ENCODE measurements at regions not wholly inside any gene's neighbourhood (a gene's known extent, or its start where the extent isn't known, plus 50 kb on each side); places are given as distances from the start of the nearest gene placed in this dataset.
"Not testable (repeated sequence)": the region's sequence is repeated elsewhere in the genome, so short reads cannot be mapped to it uniquely, and the experiment has no call there.

DNA sequence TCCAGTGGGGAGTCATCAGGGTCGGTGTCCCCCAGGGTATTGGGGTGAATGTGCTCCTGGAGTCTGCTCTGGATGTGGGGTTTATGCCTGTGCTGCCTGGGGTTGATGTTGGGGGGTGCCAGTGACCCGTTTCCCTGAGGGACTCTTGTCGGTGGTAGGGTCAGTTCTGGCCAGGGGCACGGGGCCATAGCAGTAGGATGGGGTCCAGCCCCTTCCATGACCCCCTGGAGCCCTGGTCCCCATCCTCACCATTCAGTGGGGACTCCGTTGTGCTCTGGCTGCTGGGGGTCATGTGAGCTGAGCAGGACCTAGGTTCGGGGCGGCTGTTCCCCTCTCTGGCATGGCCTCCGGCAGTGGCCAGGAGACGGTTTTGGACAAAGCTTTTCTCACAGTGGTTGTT is 530.8 kb downstream of the GOLGA6L6 start:
- intact Hi-C loops (cut with micrococcal nuclease) = not testable (repeated sequence)

DNA sequence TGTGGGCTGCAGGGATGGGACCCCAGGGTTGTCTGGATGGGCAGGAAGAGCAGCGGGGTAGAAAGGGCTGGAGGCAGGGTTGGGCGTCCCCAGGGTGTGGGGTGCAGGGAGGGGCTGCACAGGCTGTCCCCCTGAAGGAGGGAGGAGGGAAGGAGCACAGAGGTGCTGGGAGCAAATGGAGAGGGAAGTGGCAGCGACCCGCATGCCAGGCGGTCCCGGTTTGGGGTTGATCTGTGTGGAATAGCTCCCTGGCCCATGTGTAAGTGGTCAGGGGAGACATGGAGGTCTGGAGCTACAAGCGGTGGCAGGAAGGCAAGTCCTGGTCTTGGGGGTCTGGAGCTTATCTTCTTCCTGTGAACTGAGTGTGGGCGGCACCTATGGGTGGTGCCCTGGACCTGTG is 532.0 kb downstream of the GOLGA6L6 start:
- intact Hi-C loops (cut with micrococcal nuclease) = not testable (repeated sequence)

DNA sequence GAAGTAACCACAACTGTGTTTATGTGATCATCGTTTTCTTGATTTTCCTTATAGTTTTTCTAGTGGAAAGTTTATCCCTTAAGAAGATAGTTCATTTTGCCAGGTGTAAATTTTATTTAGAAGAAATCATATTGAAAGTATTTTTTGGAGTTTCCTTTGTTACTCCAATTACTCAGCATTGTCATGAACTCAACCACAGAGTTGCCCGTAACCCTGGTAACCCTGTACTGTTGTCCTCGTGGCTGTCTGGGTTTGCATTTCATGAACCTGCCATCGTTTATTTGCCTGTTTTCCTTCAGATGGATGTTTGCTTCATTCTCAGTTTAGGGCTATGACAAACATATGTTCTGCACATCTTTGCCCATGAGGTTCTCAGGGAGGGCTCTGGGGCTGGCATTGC is 534.3 kb downstream of the GOLGA6L6 start:
- intact Hi-C loops (cut with micrococcal nuclease) = not testable (repeated sequence)

GRCh38 chr15:20003471-20003870 is 538.1 kb downstream of the GOLGA6L6 start:
- intact Hi-C loops (cut with micrococcal nuclease) = not testable (repeated sequence)

DNA sequence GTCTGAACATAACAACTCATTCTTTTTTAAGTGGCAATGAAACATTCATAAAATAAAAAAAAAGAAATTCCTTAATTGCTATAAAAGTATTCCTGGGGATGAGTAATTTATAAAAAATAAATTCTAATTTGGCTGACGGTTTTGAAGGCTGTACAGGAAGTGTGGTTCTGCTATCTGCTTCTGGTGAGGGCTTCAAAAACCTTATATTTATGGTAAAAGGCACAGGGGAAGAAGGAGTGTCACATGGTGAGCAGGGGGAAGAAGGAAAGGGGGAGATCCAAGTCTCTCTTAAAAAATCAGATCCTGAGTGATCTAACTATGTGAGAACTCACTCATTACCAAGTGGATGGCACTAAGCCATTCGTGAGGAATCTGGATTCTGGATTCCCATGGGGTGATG is 539.0 kb downstream of the GOLGA6L6 start:
- intact Hi-C loops (cut with micrococcal nuclease) = not testable (repeated sequence)

DNA sequence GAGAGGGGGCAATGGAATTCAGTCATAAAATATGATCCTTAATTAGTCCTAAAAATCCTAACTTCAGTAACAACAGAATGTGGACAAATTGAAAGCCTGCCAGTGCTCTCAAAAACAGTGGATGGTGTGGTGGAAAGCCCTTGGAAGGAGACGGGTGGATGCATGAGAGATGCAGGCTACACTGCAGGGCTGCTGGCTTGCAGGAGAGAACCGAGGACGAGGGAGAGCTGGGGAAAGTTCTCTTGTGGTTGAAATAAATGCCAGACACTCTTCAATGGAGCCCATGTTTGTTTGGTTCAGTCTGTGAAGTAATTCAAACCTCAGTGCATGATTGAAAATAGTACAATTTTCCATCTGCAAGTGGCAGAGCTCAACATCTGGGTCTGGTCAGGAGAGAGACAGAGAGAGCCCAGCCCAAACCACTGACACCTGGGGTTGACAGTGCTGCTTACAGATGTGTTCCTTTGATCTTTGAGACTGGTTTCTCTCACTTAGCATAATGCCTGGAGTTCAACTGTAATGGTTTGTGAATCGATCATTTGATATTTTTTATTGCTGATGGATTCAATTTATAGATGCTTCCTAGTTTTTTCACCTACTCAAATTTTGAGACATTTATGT is 544.9 kb downstream of the GOLGA6L6 start:
- intact Hi-C loops (cut with micrococcal nuclease) = not testable (repeated sequence)

- intact Hi-C loops (cut with micrococcal nuclease) = not testable (repeated sequence)
Measured at GRCh38 chr15:19995296-19995695, 546.3 kb downstream of the GOLGA6L6 start.

GRCh38 chr15:19992428-19992827 is 549.2 kb downstream of the GOLGA6L6 start:
- intact Hi-C loops (cut with micrococcal nuclease) = no loop called here

- intact Hi-C loops (cut with micrococcal nuclease) = no loop called here
Measured at GRCh38 chr15:19988094-19988660, 553.4 kb downstream of the GOLGA6L6 start.

GRCh38 chr15:19987389-19988048 is 554.1 kb downstream of the GOLGA6L6 start:
- intact Hi-C loops (cut with micrococcal nuclease) = no loop called here

DNA sequence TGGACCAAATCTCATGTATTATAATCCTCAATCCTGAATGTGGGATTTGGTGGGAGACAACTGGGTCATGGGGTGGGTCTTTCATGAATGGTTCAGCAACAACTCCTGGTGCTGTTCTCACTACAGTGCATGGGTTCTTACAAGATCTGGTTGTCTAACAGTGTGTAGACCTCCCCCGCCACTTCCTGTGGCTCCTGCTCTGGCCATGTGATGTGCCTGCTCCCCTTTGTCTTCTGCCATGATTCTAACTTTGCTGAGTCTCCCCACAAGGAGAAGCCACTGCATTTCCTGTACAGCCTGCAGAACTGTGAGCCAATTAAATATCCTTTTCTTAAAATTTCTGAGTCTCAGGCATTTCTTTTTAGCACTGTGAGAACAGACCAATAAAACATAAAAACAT is 557.5 kb downstream of the GOLGA6L6 start:
- intact Hi-C loops (cut with micrococcal nuclease) = loop anchor here (2.0 kb wide), 1 partner anchor 23 kb away; no protein-coding TSS in a partner anchor

DNA sequence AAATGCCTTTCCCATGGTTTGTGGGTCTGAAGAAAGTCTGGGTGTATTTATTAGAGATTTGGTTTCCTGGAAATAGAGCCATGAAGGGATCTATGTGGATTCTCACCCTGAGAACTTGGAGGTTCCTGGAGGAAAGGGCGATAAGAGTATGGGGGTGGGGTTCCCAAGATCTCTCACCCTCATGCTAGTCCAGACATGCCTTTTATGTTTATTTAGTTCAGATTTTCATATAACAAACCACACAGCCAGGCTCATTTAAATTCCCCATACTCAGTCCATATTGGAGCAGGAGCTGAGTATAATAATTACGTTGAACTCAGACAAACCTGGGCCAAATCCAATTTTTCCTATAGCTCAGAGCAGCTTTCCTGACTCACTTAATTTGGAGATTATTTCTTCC is 566.6 kb downstream of the GOLGA6L6 start:
- intact Hi-C loops (cut with micrococcal nuclease) = no loop called here

GRCh38 chr15:19973718-19974117 is 567.9 kb downstream of the GOLGA6L6 start:
- intact Hi-C loops (cut with micrococcal nuclease) = no loop called here

DNA sequence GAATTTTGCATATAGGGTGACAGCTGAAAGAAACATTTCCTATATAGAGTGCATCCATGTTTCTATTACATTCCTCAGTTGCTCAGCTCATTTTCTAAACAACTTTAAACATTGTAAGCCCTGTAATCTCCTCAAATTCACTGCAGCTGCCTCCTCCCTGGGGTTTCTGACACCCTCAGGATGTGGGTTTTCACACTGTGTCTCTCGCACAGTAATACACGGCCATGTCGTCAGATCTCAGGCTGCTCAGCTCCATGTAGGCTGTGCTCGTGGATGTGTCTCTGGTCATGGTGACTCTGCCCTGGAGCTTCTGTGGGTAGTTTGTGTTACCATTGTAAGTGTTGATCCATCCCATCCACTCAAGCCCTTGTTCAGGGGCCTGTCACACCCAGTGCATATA is 569.0 kb downstream of the GOLGA6L6 start:
- intact Hi-C loops (cut with micrococcal nuclease) = not testable (repeated sequence)

DNA sequence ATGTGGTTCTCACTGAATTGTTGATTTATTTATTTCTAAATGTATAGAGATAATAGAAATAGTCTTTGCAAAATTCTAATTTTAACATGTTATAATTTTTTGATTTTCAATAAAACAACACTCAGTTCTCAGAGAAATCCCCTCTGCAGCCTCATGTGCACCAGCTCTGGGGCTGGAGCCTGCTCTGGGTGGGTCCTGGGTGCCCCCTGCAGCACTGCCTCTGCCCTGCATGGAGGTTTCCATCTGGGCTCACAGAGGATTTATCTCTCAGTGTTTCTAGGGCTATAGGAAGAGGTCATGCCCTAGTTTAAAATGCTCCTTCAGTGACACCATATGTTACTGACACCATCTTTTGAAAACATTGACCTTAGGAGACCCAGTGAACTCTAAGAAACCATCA is 576.0 kb downstream of the GOLGA6L6 start:
- intact Hi-C loops (cut with micrococcal nuclease) = not testable (repeated sequence)

DNA sequence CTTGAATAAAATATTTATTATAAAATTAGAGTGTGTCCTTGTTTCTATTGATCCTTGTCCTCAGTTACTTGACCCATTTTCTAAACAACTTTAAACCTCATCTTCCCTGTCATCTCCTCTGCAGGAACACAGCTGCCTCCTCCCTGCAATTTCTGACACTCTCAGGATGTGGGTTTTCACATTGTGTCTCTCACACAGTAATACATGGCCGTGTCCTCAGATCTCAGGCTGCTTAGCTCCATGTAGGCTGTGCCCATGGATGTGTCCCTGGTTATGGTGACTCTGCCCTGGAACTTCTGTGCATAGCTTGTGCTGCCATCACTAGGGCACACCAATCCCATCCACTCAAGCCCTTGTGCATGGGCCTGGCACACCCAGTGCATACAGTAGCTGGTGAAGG is 577.1 kb downstream of the GOLGA6L6 start:
- intact Hi-C loops (cut with micrococcal nuclease) = not testable (repeated sequence)

DNA sequence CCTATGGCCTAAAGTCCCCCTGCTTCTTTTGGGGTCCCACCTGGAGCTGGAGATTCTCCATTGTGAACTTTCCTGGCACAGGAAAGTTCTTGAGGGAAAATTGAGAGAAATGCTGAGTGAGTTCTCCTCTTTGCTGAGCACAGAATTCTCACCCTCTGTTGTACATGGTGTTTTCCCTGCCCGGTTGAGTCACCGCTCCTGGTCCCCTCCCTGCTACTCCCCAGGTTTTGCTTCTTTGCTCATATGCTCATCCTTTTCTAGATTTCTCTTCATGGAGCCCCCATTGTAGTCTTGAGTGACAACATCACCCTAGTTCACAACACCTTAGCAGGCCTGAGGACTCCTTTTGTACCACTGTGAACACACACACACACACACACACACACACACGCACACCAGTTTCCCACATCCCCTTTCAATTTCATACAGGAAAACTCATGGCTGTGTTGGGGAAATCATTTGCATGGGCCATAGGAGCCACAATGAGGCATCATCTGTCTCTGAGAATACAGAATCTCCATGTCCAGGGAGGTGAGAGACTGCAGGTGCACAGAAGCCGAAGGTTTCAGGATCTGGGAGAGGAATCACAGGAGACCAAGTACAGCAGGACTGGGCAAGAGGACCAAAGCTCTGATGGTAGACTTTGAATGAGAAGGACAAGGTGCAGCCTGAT is 585.3 kb downstream of the GOLGA6L6 start:
- intact Hi-C loops (cut with micrococcal nuclease) = no loop called here

DNA sequence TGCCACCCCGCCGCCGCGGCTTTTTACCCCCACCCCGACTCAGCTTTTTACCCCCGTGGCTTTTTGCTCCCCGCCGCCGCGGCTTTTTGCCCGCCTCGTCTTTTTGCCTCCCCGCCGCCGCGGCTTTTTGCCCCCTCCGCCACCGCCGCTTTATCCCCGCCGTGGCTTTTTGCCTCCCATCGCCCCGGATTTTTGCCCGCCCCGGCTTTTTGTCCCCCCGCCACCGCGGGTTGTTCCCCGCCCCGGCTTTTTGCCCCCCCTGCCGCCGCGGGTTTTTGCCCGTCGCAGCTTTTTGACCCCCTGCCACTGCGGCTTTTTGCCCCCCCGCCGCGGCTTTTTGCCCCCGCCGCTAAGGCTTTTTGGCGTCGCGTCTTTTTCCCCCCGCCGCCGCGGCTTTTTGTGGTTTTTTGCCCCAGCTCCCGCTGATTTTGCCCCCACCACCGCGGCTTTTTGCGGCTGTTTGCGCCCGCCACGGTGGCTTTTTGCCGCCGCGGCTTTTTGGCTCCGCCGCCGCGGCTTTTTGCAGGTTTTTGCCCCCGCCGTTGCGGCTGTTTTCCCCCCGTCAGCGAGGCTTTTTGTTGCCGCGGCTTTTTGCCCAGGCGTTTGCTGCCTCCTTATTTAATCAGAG is 597.2 kb downstream of the GOLGA6L6 start:
- intact Hi-C loops (cut with micrococcal nuclease) = no loop called here

GRCh38 chr15:19943515-19943914 is 598.1 kb downstream of the GOLGA6L6 start:
- intact Hi-C loops (cut with micrococcal nuclease) = no loop called here

- intact Hi-C loops (cut with micrococcal nuclease) = not testable (repeated sequence)
Measured at GRCh38 chr15:19903281-19903680, 638.3 kb downstream of the GOLGA6L6 start.

DNA sequence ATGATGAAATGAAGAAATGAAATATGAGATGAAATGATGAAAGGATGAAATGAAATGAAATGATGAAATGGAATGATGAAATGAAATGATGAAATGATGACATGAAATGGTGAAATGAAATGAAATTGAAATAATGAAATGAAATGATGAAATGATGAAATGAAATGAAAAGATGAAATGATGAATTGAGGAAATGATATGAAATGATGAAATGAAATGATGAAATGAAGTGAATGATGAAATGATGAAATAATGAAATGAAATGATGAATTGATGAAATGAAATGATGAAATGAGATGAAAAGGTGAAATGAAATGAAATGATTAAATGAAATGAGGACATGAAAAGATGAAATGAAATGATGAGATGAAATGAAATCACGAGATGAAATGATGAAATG is 639.2 kb downstream of the GOLGA6L6 start:
- intact Hi-C loops (cut with micrococcal nuclease) = not testable (repeated sequence)

GRCh38 chr15:19901414-19901813 is 640.2 kb downstream of the GOLGA6L6 start:
- intact Hi-C loops (cut with micrococcal nuclease) = not testable (repeated sequence)
